HEK293T (cell line): ENCODE measurements at regions not wholly inside any gene's neighbourhood (a gene's known extent, or its start where the extent isn't known, plus 50 kb on each side); places are given as distances from the start of the nearest gene placed in this dataset.

Source experiments
- ARNT ChIP-seq: fragments of 450-650 bp; IDR thresholded peaks from 2 replicates; pipeline ENCODE4 v1.6.1; 2017; ENCODE audit warnings: mild to moderate bottlenecking
- BHLHE40 ChIP-seq: fragments of 450-650 bp; IDR thresholded peaks from 2 replicates; pipeline ENCODE4 v1.6.1; 2016; ENCODE audit warnings: mild to moderate bottlenecking, moderate library complexity, borderline replicate concordance
- ELF4 ChIP-seq: fragments of 450-650 bp; IDR thresholded peaks from 2 replicates; pipeline ENCODE4 v1.6.1; 2017; ENCODE audit warnings: antibody characterized with exemption
- FOXA1 ChIP-seq: fragments of 450-650 bp; IDR thresholded peaks from 2 replicates; pipeline ENCODE4 v1.6.1; 2016; ENCODE audit warnings: mild to moderate bottlenecking
- FOXM1 ChIP-seq: fragments of 450-650 bp; IDR thresholded peaks from 2 replicates; pipeline ENCODE4 v1.6.1; 2017; ENCODE audit warnings: mild to moderate bottlenecking, borderline replicate concordance
- LEF1 ChIP-seq: fragments of 450-650 bp; IDR thresholded peaks from 2 replicates; pipeline ENCODE4 v1.6.1; 2017; ENCODE audit warnings: mild to moderate bottlenecking, borderline replicate concordance
- NFRKB ChIP-seq: fragments of 450-650 bp; IDR thresholded peaks from 2 replicates; pipeline ENCODE4 v1.6.1; 2016; ENCODE audit warnings: mild to moderate bottlenecking, moderate library complexity
- PKNOX1 ChIP-seq: fragments of 450-650 bp; IDR thresholded peaks from 2 replicates; pipeline ENCODE4 v1.6.1; 2016
- SP1 ChIP-seq: fragments of 450-650 bp; IDR thresholded peaks from 2 replicates; pipeline ENCODE4 v1.6.1; 2017
- SUZ12 ChIP-seq: fragments of 450-650 bp; IDR thresholded peaks from 2 replicates; pipeline ENCODE4 v1.6.1; 2016; ENCODE audit warnings: mild to moderate bottlenecking
- TARDBP ChIP-seq: fragments of 450-650 bp; IDR thresholded peaks from 2 replicates; pipeline ENCODE4 v1.6.1; 2016
- ZNF384 ChIP-seq: fragments of 450-650 bp; IDR thresholded peaks from 2 replicates; pipeline ENCODE4 v1.6.1; 2016

- TF ChIP-seq SUZ12 (no peak), FOXM1 (no peak), BHLHE40 (no peak), PKNOX1 (no peak), FOXA1 (no peak), ARNT (no peak), TARDBP (no peak), ELF4 (no peak), SP1 (no peak), LEF1 (no peak), NFRKB (no peak), ZNF384 (no peak)
Measured at GRCh38 chr20:21820045-21820444, 114.6 kb downstream of the PAX1 start.
